Breast epithelium (tissue), 3 donors: ENCODE measurements at regions not wholly inside any gene's neighbourhood (a gene's known extent, or its start where the extent isn't known, plus 50 kb on each side); places are given as distances from the start of the nearest gene placed in this dataset.
"Not testable (repeated sequence)": the region's sequence is repeated elsewhere in the genome, so short reads cannot be mapped to it uniquely, and the experiment has no call there.

Source experiments
- POLR2A ChIP-seq: fragments of 450-650 bp; IDR thresholded peaks from one replicate; pipeline ENCODE4 v1.6.1; 2016; ENCODE audit warnings: antibody characterized with exemption, mild to moderate bottlenecking, moderate library complexity
- POLR2AphosphoS5 ChIP-seq, 3 donors: sonication (generic); formaldehyde crosslinking; IDR thresholded peaks; one replicate each; pipeline ENCODE4 v1.6.1; 2017; ENCODE audit warnings: antibody characterized with exemption in 3 of 3
- TF ChIP-seq, protein P1 (sequence below), 3 donors: fragments of 450-650 bp; IDR thresholded peaks; one replicate each; pipeline ENCODE4 v1.5.1; 2016 to 2017; ENCODE audit warnings: antibody characterized with exemption in 3 of 3, mild to moderate bottlenecking in 3 of 3, moderate library complexity in 3 of 3

DNA sequence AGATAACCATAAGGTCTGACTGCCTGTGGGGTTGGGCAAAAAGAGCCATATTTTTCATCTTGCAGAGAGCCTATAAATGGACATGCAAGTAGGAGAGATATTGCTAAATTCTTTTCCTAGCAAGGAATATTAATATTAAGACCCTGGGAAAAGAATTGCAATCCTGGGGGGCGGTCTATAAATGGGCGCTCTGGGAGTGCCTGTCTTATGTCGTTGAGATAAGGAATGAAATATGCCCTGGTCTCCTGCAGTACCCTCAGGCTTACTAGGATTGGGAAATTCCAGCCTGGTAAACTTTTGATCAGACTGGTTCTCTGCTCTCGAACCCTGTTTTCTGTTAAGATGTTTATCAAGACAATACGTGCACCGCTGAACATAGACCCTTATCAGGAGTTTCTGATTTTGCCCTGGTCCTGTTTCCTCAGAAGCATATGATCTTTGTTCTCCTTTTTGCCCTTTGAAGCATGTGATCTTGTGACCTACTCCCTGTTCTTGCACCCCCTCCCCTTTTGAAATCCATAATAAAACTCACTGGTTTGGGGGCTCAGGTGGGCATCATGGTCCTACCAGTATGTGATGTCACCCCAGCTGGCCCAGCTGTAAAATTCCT is 1458.3 kb downstream of the PCDH9 start:
- TF ChIP-seq, protein P1, sequence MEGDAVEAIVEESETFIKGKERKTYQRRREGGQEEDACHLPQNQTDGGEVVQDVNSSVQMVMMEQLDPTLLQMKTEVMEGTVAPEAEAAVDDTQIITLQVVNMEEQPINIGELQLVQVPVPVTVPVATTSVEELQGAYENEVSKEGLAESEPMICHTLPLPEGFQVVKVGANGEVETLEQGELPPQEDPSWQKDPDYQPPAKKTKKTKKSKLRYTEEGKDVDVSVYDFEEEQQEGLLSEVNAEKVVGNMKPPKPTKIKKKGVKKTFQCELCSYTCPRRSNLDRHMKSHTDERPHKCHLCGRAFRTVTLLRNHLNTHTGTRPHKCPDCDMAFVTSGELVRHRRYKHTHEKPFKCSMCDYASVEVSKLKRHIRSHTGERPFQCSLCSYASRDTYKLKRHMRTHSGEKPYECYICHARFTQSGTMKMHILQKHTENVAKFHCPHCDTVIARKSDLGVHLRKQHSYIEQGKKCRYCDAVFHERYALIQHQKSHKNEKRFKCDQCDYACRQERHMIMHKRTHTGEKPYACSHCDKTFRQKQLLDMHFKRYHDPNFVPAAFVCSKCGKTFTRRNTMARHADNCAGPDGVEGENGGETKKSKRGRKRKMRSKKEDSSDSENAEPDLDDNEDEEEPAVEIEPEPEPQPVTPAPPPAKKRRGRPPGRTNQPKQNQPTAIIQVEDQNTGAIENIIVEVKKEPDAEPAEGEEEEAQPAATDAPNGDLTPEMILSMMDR (IDR thresholded peaks at IDR 0.05): not testable (repeated sequence)
- TF ChIP-seq POLR2A; POLR2AphosphoS5 (IDR thresholded peaks at IDR 0.05): not testable (repeated sequence)
